ENCODE measurements at regions not wholly inside any gene's neighbourhood (a gene's known extent, or its start where the extent isn't known, plus 50 kb on each side); places are given as distances from the start of the nearest gene placed in this dataset.

- TF ChIP-seq CTCF (IDR thresholded peaks at IDR 0.05) (no peak), EZH2 (IDR thresholded peaks at IDR 0.05; ENCODE audit: borderline replicate concordance, insufficient read depth, low read depth, low read length, poor library complexity, severe bottlenecking) (no peak)
Observed at GRCh38 chr16:79923431-79923830, 322.9 kb upstream of the MAF start.
